ENCODE measurements at regions not wholly inside any gene's neighbourhood (a gene's known extent, or its start where the extent isn't known, plus 50 kb on each side); places are given as distances from the start of the nearest gene placed in this dataset.
"Not testable (repeated sequence)": the region's sequence is repeated elsewhere in the genome, so short reads cannot be mapped to it uniquely, and the experiment has no call there.

- intact Hi-C loops (cut with micrococcal nuclease): loop anchor here (5.0 kb wide), 1 partner anchor 122 kb away; no protein-coding TSS in a partner anchor
- no peaks in the 10 kb centered on the region for H3K9me3 ChIP-seq (ENCODE audit: control insufficient read depth in 1 of 2, low read length in 2 of 2)
- no peak overlapping the region for H3K4me3 Mint-ChIP-seq
- H3K4me1 ChIP-seq (ENCODE audit: insufficient read depth, low read length): no peaks in the 10 kb centered on the region
- H3K27ac ChIP-seq (ENCODE audit: low read depth, low read length): no peak overlapping the region
- peaks cover 0 to 5% of the 10 kb centered on the region in 2 donors for H3K36me3 Mint-ChIP-seq
- POLR2A ChIA-PET (ENCODE audit: partially characterized antibody): interaction anchor here (0.9 kb wide), 1 partner anchor 69 kb away, joined by 3 read pairs; no protein-coding TSS in a partner anchor
- H3K27me3 ChIP-seq (ENCODE audit: insufficient read depth, low read length): no peaks in the 10 kb centered on the region
- no peak overlapping the region for H3K4me3 ChIP-seq (ENCODE audit: low read length in 2 of 2)
- H3K4me1 Mint-ChIP-seq: peaks cover 0 to 19% (median 3%) of the 10 kb centered on the region in 4 donors
- H3K27me3 Mint-ChIP-seq: no peaks in the 10 kb centered on the region
- no peak for DNase-seq
- CTCF ChIA-PET (ENCODE audit: partially characterized antibody): no interaction called here
- no peaks in the 10 kb centered on the region for H3K36me3 ChIP-seq (ENCODE audit: insufficient read depth, low read length)
- peaks cover 0 to 3% (median under 1%) of the 10 kb centered on the region in 8 donors for H3K9me3 Mint-ChIP-seq
- peak overlapping the region in 1 of 7 donors; percentile 29 for H3K27ac Mint-ChIP-seq
Observed at GRCh38 chr21:14615359-14615974, 69.4 kb upstream of the SAMSN1 start.

GRCh38 chr21:14614287-14614686 lies 68.2 kb upstream of the SAMSN1 start:
- H3K4me1 ChIP-seq (ENCODE audit: insufficient read depth, low read length): peaks cover 5% of the 10 kb centered on the region
- no peaks in the 10 kb centered on the region for H3K9me3 ChIP-seq (ENCODE audit: control insufficient read depth in 1 of 2, low read length in 2 of 2)
- Mint-ChIP-seq H3K36me3 (no peaks in the 10 kb centered on the region), H3K27me3 (no peaks in the 10 kb centered on the region), H3K27ac (no peak overlapping the region), H3K9me3 (peaks cover 0 to 3% (median 0%) of the 10 kb centered on the region in 8 donors), H3K4me1 (peaks cover 5 to 20% (median 8%) of the 10 kb centered on the region in 4 donors), H3K4me3 (no peak overlapping the region)
- POLR2A ChIA-PET (ENCODE audit: partially characterized antibody): interaction anchor here (1.1 kb wide), 1 partner anchor 10 kb away, joined by 4 read pairs; no protein-coding TSS in a partner anchor
- no peak for DNase-seq
- no peaks in the 10 kb centered on the region for H3K27me3 ChIP-seq (ENCODE audit: insufficient read depth, low read length)
- no peaks in the 10 kb centered on the region for H3K36me3 ChIP-seq (ENCODE audit: insufficient read depth, low read length)
- no peak overlapping the region for H3K4me3 ChIP-seq (ENCODE audit: low read length in 2 of 2)
- CTCF ChIA-PET (ENCODE audit: partially characterized antibody): no interaction called here
- intact Hi-C loops (cut with micrococcal nuclease): no loop called here
- no peak overlapping the region for H3K27ac ChIP-seq (ENCODE audit: low read depth, low read length)

- ChIA-PET POLR2A (ENCODE audit: partially characterized antibody) (interaction anchor here (1.1 to 1.2 kb wide), 2 partner anchors 10 to 63 kb away, joined by 3 to 4 read pairs; no protein-coding TSS in a partner anchor), CTCF (ENCODE audit: partially characterized antibody) (no interaction called here)
- no peaks in the 10 kb centered on the region for H3K9me3 ChIP-seq (ENCODE audit: control insufficient read depth in 1 of 2, low read length in 2 of 2)
- intact Hi-C loops (cut with micrococcal nuclease): no loop called here
- peaks cover 6% of the 10 kb centered on the region for H3K4me1 ChIP-seq (ENCODE audit: insufficient read depth, low read length)
- no peaks in the 10 kb centered on the region for H3K36me3 ChIP-seq (ENCODE audit: insufficient read depth, low read length)
- no peak overlapping the region for H3K4me3 ChIP-seq (ENCODE audit: low read length in 2 of 2)
- H3K9me3 Mint-ChIP-seq: peaks cover 0 to 3% (median 0%) of the 10 kb centered on the region in 8 donors
- no peak overlapping the region for H3K4me3 Mint-ChIP-seq
- no peaks in the 10 kb centered on the region for H3K27me3 ChIP-seq (ENCODE audit: insufficient read depth, low read length)
- no peak for DNase-seq
- H3K27ac ChIP-seq (ENCODE audit: low read depth, low read length): no peak overlapping the region
- H3K27me3 Mint-ChIP-seq: no peaks in the 10 kb centered on the region
- H3K27ac Mint-ChIP-seq: no peak overlapping the region
- H3K36me3 Mint-ChIP-seq: no peaks in the 10 kb centered on the region
- peaks cover 7 to 21% (median 9%) of the 10 kb centered on the region in 4 donors for H3K4me1 Mint-ChIP-seq
Observed at GRCh38 chr21:14613486-14614224, 67.5 kb upstream of the SAMSN1 start.

GRCh38 chr21:14610119-14610518 lies 64.0 kb upstream of the SAMSN1 start:
- H3K27me3 ChIP-seq (ENCODE audit: insufficient read depth, low read length); H3K27ac Mint-ChIP-seq; H3K36me3 Mint-ChIP-seq; H3K9me3 ChIP-seq (ENCODE audit: control insufficient read depth in 1 of 2, low read length in 2 of 2); intact Hi-C loops (cut with micrococcal nuclease); H3K4me3 Mint-ChIP-seq; POLR2A ChIA-PET (ENCODE audit: partially characterized antibody); DNase-seq; H3K4me3 ChIP-seq (ENCODE audit: low read length in 2 of 2); H3K27me3 Mint-ChIP-seq; H3K27ac ChIP-seq (ENCODE audit: low read depth, low read length); H3K9me3 Mint-ChIP-seq; H3K4me1 ChIP-seq (ENCODE audit: insufficient read depth, low read length); H3K36me3 ChIP-seq (ENCODE audit: insufficient read depth, low read length): not testable (repeated sequence)
- peaks cover 7 to 13% (median 12%) of the 10 kb centered on the region in 4 donors for H3K4me1 Mint-ChIP-seq
- CTCF ChIA-PET (ENCODE audit: partially characterized antibody): interaction anchor here (1.3 kb wide), 1 partner anchor 21 kb away, joined by 3 read pairs; no protein-coding TSS in a partner anchor

GRCh38 chr21:14609274-14609673 lies 63.2 kb upstream of the SAMSN1 start:
- no peaks in the 10 kb centered on the region for H3K27me3 ChIP-seq (ENCODE audit: insufficient read depth, low read length)
- H3K27ac ChIP-seq (ENCODE audit: low read depth, low read length): no peak overlapping the region
- DNase-seq: no peak
- Mint-ChIP-seq H3K27me3 (no peaks in the 10 kb centered on the region), H3K27ac (peak overlapping the region in 2 of 7 donors; percentile 25 to 36), H3K9me3 (peaks cover 0 to 3% (median 0%) of the 10 kb centered on the region in 8 donors), H3K36me3 (no peaks in the 10 kb centered on the region), H3K4me3 (peak overlapping the region in 1 of 8 donors; percentile 8), H3K4me1 (peaks cover 7 to 13% (median 12%) of the 10 kb centered on the region in 4 donors)
- no peaks in the 10 kb centered on the region for H3K36me3 ChIP-seq (ENCODE audit: insufficient read depth, low read length)
- H3K9me3 ChIP-seq (ENCODE audit: control insufficient read depth in 1 of 2, low read length in 2 of 2): no peaks in the 10 kb centered on the region
- H3K4me3 ChIP-seq (ENCODE audit: low read length in 2 of 2): no peak overlapping the region
- peaks cover 6% of the 10 kb centered on the region for H3K4me1 ChIP-seq (ENCODE audit: insufficient read depth, low read length)
- CTCF ChIA-PET (ENCODE audit: partially characterized antibody): interaction anchor here (1.3 kb wide), 1 partner anchor 22 kb away, joined by 3 read pairs; no protein-coding TSS in a partner anchor
- POLR2A ChIA-PET (ENCODE audit: partially characterized antibody): no interaction called here
- intact Hi-C loops (cut with micrococcal nuclease): no loop called here

GRCh38 chr21:14607262-14607661 lies 61.1 kb upstream of the SAMSN1 start:
- intact Hi-C loops (cut with micrococcal nuclease): no loop called here
- Histone ChIP-seq H3K27me3 (ENCODE audit: insufficient read depth, low read length) (no peaks in the 10 kb centered on the region), H3K36me3 (ENCODE audit: insufficient read depth, low read length) (no peaks in the 10 kb centered on the region), H3K4me1 (ENCODE audit: insufficient read depth, low read length) (peaks cover 18% of the 10 kb centered on the region), H3K9me3 (ENCODE audit: control insufficient read depth in 1 of 2, low read length in 2 of 2) (no peaks in the 10 kb centered on the region), H3K27ac (ENCODE audit: low read depth, low read length) (no peak overlapping the region), H3K4me3 (ENCODE audit: low read length in 2 of 2) (no peak overlapping the region)
- POLR2A ChIA-PET (ENCODE audit: partially characterized antibody): no interaction called here
- CTCF ChIA-PET (ENCODE audit: partially characterized antibody): interaction anchor here (1.3 kb wide), 1 partner anchor 21 kb away, joined by 3 read pairs; no protein-coding TSS in a partner anchor
- H3K27ac Mint-ChIP-seq: peak overlapping the region in 1 of 7 donors; percentile 18
- H3K27me3 Mint-ChIP-seq: no peaks in the 10 kb centered on the region
- H3K4me3 Mint-ChIP-seq: no peak overlapping the region
- no peaks in the 10 kb centered on the region for H3K36me3 Mint-ChIP-seq
- peaks cover 0 to 3% (median 0%) of the 10 kb centered on the region in 8 donors for H3K9me3 Mint-ChIP-seq
- H3K4me1 Mint-ChIP-seq: peaks cover 16 to 25% (median 22%) of the 10 kb centered on the region in 4 donors
- DNase-seq: no peak

- intact Hi-C loops (cut with micrococcal nuclease): loop anchor here (5.0 kb wide), 1 partner anchor 111 kb away; no protein-coding TSS in a partner anchor
Observed at GRCh38 chr21:14603202-14603601, 57.1 kb upstream of the SAMSN1 start.

More at GRCh38 chr21:14603202-14603601, 57.1 kb upstream of the SAMSN1 start:
- Mint-ChIP-seq H3K27ac (peak overlapping the region in 1 of 7 donors; percentile 43), H3K9me3 (no peaks in the 10 kb centered on the region), H3K27me3 (no peaks in the 10 kb centered on the region), H3K4me1 (peaks cover 17 to 27% (median 20%) of the 10 kb centered on the region in 4 donors), H3K36me3 (no peaks in the 10 kb centered on the region), H3K4me3 (peak overlapping the region; percentile 17 to 81 (median 76))
- ChIA-PET POLR2A (ENCODE audit: partially characterized antibody) (interaction anchor here (0.7 to 1.8 kb wide), 5 partner anchors 11 to 135 kb away, joined by 3 to 11 read pairs (median 4); no protein-coding TSS in a partner anchor), CTCF (ENCODE audit: partially characterized antibody) (interaction anchor here (0.9 to 2.2 kb wide), 7 partner anchors 11 to 133 kb away, joined by 3 to 5 read pairs (median 5); no protein-coding TSS in a partner anchor)
- no peak overlapping the region for H3K27ac ChIP-seq (ENCODE audit: low read depth, low read length)
- DNase-seq: no peak
- no peak overlapping the region for H3K4me3 ChIP-seq (ENCODE audit: low read length in 2 of 2)
- no peaks in the 10 kb centered on the region for H3K36me3 ChIP-seq (ENCODE audit: insufficient read depth, low read length)
- no peaks in the 10 kb centered on the region for H3K9me3 ChIP-seq (ENCODE audit: control insufficient read depth in 1 of 2, low read length in 2 of 2)
- no peaks in the 10 kb centered on the region for H3K27me3 ChIP-seq (ENCODE audit: insufficient read depth, low read length)
- H3K4me1 ChIP-seq (ENCODE audit: insufficient read depth, low read length): peaks cover 20% of the 10 kb centered on the region

Data from CD4-positive, alpha-beta memory T cell (primary cell).